ENCODE measurements at regions not wholly inside any gene's neighbourhood (a gene's known extent, or its start where the extent isn't known, plus 50 kb on each side); places are given as distances from the start of the nearest gene placed in this dataset.
A peak's percentile ranks its signal among the peaks of the same experiment; 100 is the strongest.

DNA sequence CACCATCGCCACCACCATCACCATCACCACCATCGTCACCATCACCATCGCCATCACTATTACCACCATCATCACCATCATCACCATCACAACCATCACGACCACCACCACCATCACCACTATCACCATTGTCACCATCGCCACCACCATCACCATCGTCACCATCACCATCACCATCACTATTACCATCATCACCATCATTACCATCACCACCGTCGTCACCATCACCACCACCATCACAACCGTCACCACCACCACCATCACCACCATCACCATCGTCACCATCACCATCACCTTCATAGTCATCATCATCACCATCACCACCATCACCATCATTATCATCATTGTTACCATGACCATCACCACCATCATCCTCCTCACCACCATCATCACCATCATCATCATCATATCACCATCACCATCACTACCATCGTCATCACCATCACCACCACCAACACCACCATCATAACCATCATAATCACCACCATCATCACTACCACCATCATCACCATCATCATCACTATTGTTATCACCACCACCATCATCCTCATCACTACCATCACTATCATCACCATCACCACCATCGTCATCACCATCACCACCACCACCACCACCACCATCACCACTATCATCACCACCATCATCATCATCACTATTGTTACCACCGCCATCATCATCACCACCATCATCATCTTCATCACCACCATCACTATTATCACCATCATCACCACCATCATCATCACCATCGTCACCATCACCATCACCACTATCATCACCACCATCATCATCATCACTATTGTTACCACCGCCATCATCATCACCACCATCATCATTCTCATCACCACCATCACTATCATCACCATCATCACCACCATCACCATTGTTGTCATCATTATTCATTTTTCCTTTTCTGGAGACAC, 51.5 kb upstream of the ZNF469 start:
- H3K4me3 ChIP-seq (replicated peaks in 1 of 2; ENCODE audit: low read depth in 2 of 2, low read length in 2 of 2): no peak overlapping the region
- TF ChIP-seq, protein P1, sequence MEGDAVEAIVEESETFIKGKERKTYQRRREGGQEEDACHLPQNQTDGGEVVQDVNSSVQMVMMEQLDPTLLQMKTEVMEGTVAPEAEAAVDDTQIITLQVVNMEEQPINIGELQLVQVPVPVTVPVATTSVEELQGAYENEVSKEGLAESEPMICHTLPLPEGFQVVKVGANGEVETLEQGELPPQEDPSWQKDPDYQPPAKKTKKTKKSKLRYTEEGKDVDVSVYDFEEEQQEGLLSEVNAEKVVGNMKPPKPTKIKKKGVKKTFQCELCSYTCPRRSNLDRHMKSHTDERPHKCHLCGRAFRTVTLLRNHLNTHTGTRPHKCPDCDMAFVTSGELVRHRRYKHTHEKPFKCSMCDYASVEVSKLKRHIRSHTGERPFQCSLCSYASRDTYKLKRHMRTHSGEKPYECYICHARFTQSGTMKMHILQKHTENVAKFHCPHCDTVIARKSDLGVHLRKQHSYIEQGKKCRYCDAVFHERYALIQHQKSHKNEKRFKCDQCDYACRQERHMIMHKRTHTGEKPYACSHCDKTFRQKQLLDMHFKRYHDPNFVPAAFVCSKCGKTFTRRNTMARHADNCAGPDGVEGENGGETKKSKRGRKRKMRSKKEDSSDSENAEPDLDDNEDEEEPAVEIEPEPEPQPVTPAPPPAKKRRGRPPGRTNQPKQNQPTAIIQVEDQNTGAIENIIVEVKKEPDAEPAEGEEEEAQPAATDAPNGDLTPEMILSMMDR (IDR thresholded peaks at IDR 0.05; ENCODE audit: low read depth, low read length): no peak
- no peak for DNase-seq (ENCODE audit: low read depth in 2 of 2)

DNA sequence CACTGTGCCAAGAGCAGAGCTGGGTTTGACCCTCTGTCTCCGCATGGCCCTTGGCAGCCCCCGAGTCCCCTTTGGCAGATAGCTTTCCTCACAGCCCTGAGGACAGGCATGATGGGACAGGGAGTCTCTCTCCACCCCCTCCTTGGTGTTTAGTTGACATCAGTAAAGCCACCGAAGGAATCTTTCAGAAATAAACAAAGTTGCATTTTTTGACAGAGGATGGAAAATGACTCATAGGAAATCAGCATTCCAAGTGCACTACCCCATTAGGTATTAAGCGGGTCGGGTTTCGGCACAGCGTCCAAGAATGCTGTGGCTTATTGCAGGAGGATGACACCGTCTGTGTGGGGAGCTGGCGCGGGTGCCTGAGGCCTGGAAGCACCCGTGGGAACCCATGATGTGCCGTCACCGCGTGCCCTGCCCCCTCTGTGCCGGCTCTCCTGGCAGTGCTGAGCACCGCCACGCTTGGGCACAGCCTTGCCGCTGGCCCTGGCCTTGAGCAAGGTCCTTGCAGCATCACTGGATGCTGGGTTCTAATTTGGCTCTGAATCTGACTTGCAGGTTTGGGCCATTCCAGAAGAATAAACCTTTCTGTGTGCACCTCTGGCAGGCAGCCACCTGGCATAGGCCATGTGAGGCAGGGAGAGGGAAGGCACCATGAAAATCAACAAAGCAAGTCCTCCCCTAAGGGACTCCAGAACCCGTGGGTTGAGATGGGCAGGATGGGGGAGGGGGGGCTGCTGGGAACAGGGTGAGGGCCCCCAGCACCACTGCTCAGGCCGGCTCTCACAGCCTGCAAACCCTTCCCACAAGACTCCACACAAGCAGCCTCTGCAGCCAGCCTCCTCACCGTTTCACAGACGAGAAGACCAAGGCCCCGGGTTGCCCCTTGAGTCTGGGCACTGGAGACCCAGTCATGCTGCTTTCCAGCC, 50.5 kb upstream of the ZNF469 start:
- peak; percentile 99 to 100 for DNase-seq (ENCODE audit: low read depth in 2 of 2)
- H3K4me3 ChIP-seq (replicated peaks in 1 of 2; ENCODE audit: low read depth in 2 of 2, low read length in 2 of 2): no peak overlapping the region
- TF ChIP-seq, protein P1 (IDR thresholded peaks at IDR 0.05; ENCODE audit: low read depth, low read length): no peak

DNA sequence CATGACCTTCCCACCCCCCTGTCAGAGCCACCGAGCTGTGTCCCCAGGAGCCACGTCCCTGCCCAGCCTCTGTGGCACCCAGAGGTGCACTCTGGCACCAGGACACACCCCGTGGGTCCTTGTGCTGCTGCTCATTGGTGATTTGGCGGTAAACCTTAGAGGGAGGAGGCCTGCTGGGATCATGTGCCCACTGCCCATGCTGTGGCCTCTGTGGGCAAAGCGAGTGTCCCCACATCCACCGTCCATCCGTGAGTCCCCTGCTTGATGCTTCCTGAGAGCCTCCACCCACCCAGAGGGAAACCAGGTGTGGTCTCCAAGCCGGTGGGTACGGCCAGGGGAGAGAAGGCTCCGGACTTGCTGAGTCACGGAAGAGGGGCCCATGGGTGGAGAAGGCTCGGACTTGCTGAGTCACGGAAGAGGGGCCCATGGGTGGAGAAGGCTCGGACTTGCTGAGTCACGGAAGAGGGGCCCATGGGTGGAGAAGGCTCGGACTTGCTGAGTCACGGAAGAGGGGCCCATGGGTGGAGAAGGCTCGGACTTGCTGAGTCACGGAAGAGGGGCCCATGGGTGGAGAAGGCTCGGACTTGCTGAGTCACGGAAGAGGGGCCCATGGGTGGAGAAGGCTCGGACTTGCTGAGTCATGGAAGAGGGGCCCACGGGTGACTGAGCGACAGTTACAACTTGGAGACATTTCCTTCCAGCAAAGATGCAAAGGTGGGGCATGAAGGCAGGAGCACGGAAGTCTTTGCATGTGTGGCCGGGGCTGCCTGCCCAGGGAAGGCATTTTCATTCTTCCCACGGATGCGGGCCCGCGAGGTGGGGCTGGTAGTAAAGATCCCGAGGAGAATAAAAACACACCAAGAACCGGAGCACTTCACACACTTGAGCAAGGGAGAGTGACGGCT, 49.6 kb upstream of the ZNF469 start:
- peak; percentile 67 to 72 for DNase-seq (ENCODE audit: low read depth in 2 of 2)
- H3K4me3 ChIP-seq (replicated peaks in 1 of 2; ENCODE audit: low read depth in 2 of 2, low read length in 2 of 2): peak overlapping the region in 1 of 2 donors; percentile 19
